GM19025 (cell line): ENCODE measurements at regions not wholly inside any gene's neighbourhood (a gene's known extent, or its start where the extent isn't known, plus 50 kb on each side); places are given as distances from the start of the nearest gene placed in this dataset.

Experiments used
- ATAC-seq: cut with Tn5 transposase; IDR thresholded peaks from one replicate; pipeline ENCODE4 v1.9.1; 2021; ENCODE audit warnings: mild to moderate bottlenecking, low read depth, moderate library complexity; ENCODE audit not compliant: unreplicated experiment

GRCh38 chr14:84541018-84541417, 988.9 kb upstream of the FLRT2 start:
- ATAC-seq, result no peak

DNA sequence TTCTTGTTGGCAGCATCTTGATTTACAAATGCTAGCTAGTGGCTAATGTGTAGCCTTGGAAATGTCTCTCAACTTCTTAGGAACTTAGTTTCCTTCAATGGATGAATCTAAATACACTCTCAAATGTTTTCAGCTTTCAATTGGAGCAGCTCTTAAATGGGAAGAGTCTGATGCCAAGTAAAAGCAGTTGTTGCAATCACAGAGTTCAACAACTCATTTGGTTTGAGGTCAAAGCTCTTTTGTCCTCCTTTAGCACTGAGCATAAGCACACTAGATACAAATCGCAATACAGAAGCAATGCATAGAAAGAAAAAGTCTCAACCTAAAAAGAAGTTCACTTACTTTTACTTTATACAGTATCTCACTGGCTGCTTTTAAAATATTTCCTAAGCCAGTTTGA, 986.1 kb upstream of the FLRT2 start:
- ATAC-seq, result no peak

GRCh38 chr14:84544486-84545131, 985.3 kb upstream of the FLRT2 start:
- no peak for ATAC-seq

- no peak for ATAC-seq
These were observed 983.7 kb upstream of the FLRT2 start for GRCh38 chr14:84546236-84546635.

DNA sequence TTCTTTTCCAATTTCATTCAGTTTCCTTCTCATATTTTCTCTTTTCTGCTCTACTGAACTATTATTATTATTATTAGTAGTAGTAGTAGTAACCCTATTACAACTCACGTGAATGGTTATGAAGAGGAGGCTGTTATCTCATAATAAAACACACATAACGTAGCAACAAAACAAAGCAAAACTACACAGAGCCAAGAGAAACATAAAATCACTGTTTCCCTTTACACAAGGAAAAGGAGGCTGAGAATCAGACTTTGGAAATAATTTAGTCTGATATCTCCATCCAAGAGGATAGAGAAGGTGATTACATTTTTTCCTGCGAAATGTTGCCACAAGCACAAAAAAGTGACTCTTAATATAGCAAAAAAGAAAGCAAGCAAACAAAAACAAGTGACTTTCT, 975.8 kb upstream of the FLRT2 start:
- ATAC-seq, result no peak

DNA sequence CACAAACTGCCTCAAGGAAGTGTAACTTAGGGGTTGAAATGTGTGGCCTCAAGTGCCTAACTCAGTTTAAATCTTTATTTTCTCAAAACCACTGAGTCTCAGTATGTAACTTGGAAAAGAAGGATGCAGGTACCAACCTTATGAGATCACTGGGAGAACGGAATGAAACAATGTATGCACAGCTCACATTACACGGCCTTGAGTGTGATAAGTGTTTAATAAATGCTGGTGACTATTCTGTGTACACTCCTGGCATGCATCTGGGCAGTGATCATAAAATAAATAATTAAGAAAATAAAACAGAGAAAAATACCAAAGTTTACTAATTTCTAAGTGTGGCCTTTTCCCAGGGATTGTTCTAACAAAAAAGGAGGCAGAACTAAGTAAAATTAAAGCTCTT, 974.5 kb upstream of the FLRT2 start:
- no peak for ATAC-seq

GRCh38 chr14:84566109-84566508, 963.8 kb upstream of the FLRT2 start:
- no peak for ATAC-seq

DNA sequence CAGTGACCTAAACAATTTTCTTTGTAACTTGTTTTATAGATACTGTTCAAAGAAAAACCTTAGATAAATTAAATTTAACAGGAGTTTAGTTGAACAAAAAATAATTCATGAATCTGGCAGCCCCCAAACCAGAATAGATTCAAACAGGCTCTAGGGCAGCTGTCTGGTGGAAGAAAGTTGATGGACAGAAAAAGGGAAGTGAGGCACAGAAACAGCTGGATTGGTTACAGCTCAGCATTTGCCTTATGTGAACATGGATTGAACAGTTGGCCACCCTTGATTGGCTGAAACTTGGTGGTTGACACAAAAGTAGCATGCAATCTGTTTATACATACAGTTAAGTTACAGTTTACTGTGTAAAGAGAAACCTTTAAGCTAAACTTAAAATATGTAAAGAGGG, 954.3 kb upstream of the FLRT2 start:
- ATAC-seq, result no peak

GRCh38 chr14:84579292-84579691, 950.7 kb upstream of the FLRT2 start:
- no peak for ATAC-seq

DNA sequence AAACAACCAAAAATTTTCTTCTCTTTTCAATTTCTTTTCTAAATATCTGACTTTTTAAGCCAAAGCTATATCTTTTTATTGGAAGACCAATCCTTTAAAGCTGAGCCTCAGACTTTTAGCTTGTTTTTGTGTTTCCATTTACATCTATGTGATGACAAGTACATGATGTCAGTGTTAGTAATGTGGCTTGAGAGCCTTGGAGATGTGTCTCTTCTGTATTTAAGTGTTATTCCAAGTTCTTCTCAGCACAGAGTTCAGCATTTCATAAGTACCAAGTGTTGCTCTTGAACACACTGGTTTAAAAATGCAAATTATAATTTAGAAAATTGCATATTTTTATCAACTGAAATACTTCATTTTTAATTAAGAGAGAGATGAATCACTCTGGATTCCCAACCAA, 948.9 kb upstream of the FLRT2 start:
- ATAC-seq, result no peak

GRCh38 chr14:84584511-84584910, 945.4 kb upstream of the FLRT2 start:
- ATAC-seq, result no peak

GRCh38 chr14:84591827-84592445, 938.0 kb upstream of the FLRT2 start:
- ATAC-seq, result no peak

DNA sequence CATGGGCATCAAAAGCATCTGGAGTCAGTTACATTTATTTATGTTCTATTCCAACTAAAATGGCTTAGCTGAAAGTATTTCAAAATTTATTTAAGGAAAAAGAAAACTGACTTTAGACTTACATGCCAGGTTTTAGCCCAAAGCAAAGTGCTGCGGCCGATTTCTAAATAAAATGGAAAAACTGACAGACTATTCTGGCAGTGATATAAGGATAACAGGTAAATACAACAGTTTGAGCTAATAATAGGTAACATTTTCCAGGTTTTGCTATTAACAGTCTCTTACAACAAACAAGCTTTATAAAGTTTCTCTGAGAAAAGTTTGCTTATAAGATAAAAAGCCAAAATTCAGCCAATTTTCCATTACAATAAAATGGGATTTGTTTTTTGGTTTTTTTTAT, 937.2 kb upstream of the FLRT2 start:
- ATAC-seq, result no peak

- ATAC-seq, result no peak
These were observed 919.9 kb upstream of the FLRT2 start for GRCh38 chr14:84610086-84610485.

DNA sequence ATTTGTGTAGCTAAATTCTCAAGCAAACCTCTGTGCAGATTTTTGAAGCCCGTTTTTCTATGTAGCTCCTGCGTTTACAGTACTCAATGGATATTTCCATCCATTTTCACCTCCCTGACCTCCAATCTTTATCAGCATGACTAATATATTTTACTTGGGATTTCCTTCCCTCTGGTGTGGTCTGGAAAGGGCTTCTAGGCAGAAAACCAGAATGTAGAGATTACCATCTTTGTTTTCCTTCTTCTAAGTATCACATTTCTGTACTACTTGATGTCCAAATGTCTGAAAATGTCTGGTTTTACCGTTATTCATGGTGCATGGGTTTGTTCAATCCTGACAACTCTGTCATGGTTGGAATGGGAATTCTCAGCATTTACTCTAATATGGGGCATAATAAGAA, 907.6 kb upstream of the FLRT2 start:
- no peak for ATAC-seq

- ATAC-seq, result no peak
These were observed 886.5 kb upstream of the FLRT2 start for GRCh38 chr14:84643446-84643845.

DNA sequence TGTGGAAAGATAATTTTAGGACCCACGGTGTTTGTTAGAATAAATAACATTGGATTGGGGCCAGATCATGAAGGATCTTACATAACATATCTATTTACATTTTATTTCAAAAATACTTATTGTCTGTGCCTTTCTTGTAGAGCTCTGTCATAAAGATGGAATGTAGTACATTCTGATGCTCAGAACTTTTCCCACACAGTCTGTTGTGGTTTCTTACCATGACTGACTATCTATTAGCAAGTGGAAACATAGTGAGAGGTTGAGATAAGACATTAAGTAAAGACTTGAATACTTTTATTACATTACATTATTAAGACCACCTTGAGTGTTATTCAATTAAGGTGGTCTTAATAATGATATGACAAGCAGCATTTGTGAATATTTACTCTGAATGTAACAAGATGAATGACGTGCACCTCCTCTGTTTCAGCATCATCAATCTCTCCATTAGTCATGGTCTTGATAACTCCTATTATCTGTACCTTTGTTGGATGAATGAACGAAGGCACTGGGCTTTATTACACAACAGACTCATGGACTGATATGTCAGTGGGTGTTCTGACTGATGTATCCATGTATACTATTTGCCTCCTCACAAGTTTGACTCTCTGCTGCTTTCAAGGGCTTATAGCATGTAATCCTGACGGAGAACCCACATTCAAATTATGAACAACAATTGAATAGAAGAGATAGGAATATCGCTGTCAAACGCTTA, 883.0 kb upstream of the FLRT2 start:
- no peak for ATAC-seq

DNA sequence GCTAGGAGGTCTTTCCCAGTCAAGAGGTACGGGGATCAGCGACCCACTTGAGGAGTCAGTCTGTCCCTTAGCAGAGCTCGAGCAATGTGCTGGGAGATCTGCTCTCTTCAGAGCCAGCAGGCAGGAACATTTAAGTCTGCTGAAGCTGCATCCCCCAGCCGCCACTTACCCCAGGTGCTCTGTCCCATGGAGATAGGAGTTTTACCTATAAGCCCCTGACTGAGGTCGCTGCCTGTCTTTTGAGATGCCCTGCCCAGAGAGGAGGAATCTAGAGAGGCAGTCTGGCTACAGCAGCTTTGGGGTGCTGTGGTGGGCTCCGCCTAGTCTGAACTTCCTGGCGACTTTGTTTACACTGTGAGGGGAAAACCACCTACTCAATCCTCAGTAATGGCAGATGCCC, 874.9 kb upstream of the FLRT2 start:
- no peak for ATAC-seq

GRCh38 chr14:84657911-84658310, 872.0 kb upstream of the FLRT2 start:
- ATAC-seq, result no peak

DNA sequence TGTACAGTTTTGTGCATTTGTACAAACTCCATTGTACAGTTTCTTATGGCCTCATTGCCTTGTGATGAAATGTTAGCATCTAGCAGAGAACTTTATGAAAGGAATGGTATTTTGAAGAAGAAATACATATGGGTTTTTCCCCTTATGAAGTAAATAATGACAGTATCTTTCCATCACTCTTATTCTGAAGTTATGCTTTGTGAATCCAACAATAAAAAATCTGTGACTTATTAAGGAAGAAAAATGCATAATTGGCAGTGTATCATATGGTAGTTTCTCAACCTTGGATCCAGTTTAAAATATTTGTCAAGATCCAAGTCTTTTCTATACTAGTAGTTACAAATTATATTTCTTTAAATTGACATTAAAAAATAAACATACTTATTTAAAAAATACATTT, 859.1 kb upstream of the FLRT2 start:
- no peak for ATAC-seq

DNA sequence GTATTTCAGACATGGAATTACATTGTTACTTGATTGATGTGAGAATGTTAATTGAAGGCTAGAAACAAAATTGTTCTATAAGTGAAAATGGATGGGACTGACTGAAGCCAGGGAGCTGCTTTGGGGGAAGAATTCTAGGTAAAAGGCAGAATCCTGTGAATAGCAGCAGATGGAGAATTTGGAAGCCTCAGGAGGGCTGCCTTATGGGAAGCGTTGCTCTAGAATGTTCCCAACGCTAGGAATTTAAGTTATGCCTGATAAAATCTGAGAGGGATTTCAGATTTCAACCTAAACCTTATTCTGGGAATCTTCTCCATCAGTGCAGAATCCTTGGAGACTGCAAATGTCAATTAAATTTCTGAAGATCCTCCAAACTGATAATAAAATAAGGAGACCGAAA, 858.2 kb upstream of the FLRT2 start:
- ATAC-seq, result no peak

GRCh38 chr14:84674636-84675035, 855.3 kb upstream of the FLRT2 start:
- ATAC-seq, result no peak
